ENCODE measurements at regions not wholly inside any gene's neighbourhood (a gene's known extent, or its start where the extent isn't known, plus 50 kb on each side); places are given as distances from the start of the nearest gene placed in this dataset.
A peak's percentile ranks its signal among the peaks of the same experiment; 100 is the strongest.

DNA sequence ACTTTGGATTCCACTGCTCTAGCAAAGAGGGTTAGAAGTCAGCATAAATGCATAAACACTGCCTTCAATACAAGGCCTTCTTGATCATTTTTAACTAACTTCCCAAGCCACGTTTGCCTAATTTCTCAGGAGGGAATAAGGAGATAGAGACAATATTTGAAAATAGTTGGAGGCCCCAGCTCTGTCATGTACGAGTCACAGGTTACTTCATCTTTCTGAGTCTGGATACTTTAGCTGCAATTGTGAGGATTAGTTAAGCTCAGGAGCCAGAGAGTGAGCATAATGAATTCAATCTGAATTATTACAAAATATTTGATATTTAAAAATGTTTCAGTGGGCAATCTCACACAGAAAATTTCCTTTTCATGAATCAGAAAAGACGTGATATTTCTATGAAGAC is 298.9 kb downstream of the SHOX2 start:
- DNase-seq (ENCODE audit: low spot score): peak; percentile 4

- DNase-seq (ENCODE audit: low spot score): no peak
Measured at GRCh38 chr3:157805538-157805937, 300.7 kb downstream of the SHOX2 start.

- DNase-seq (ENCODE audit: low spot score): no peak
Measured at GRCh38 chr3:157794771-157795170, 291.6 kb upstream of the VEPH1 start.

DNA sequence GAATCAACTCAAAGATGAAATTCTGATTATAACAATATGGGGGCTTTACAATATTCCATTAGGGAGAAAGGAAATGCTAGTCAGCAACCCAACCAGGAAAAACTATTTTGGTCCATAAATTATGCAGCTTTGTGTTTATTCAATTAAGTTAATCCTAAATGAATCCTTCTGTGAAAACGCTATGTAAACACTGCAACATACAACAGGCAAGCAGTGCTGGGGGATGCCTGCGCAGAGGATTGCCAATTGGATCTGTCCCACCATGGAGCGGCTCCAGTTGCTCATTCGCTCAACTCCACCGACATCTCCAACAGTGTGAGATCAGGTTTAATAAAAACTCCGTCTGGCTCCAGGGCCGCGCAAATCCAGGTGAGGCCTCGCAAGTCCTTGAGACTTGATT is 290.5 kb upstream of the VEPH1 start:
- no peak for DNase-seq (ENCODE audit: low spot score)

DNA sequence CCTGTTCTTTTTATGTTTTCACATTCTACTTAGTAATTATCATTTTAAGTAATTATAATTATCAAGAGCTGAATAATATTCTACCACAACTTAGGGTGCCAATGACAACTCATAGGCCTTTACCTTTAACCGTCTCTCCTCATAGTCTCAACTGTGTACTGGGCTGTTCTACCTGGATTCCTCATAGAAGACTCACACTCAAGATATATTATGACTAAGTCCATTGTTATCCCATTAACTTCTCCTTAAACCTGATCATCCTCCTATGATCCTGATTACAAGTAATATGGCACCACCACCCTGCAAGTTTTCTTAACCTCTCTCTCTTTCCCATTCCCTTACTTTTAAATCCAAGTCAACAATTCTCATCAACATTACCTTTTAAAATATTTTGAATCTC is 285.9 kb upstream of the VEPH1 start:
- DNase-seq (ENCODE audit: low spot score): no peak

- DNase-seq (ENCODE audit: low spot score): no peak
Measured at GRCh38 chr3:157786618-157787017, 283.4 kb upstream of the VEPH1 start.

- no peak for DNase-seq (ENCODE audit: low spot score)
Measured at GRCh38 chr3:157786211-157786610, 283.0 kb upstream of the VEPH1 start.

GRCh38 chr3:157785102-157785826 is 282.0 kb upstream of the VEPH1 start:
- peak; percentile 60 for DNase-seq (ENCODE audit: low spot score)

- no peak for DNase-seq (ENCODE audit: low spot score)
Measured at GRCh38 chr3:157782236-157782635, 279.0 kb upstream of the VEPH1 start.

DNA sequence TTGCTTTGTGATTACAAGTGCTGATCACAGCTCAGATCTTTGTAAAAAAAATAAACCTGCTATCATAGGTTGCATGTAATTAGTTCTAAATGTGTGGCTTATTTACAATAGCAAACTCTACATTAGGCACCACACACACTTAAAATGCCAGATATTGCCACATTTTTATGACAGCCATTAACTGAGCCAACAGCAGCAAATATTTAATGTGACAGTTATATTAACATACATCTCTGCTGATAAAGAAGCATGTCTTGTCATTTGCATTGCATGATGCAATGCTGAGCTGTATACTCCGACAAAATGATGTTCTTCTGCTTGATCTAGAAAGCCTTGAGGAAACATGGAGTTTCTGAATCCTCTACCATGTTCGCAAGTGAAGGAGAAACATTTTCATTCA is 273.6 kb upstream of the VEPH1 start:
- no peak for DNase-seq (ENCODE audit: low spot score)

GRCh38 chr3:157775446-157775845 is 272.2 kb upstream of the VEPH1 start:
- no peak for DNase-seq (ENCODE audit: low spot score)

DNA sequence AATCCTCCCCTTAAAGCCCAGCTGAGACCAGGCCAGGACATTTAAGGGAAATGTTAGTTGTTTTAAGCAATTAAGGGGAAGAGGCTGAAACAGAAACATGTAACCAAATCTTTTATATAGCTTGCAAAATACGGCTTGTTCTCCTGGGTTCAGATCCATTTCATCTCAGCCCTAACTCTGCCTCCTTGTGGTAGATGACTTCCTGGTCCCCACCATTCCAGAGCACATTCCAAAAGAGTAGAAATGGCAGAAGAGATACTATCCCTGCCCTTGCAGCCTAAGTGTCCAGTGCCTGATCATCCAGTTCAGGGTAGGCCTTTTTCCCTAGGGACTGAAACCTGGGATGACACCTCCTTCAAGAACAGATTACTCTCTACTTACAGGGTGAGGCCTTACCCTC is 266.2 kb upstream of the VEPH1 start:
- DNase-seq (ENCODE audit: low spot score): no peak

DNA sequence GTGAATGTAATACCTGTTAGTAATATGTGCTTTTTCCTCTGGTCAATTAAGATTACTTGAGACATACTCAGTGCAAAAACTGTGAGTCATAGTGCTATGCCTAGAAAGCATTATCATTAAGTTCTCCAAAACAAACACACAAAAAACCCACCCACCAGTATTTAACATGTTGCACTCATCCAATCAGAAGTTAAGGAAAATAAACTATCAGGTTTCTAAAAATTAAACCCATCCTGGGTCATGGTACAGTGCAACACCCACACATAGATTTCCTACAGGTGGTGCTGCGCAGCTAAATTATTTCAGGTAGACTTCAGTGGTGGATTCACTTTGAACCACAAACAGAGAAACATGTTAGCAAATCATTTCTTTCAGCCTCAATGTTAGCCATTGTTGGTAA is 264.4 kb upstream of the VEPH1 start:
- no peak for DNase-seq (ENCODE audit: low spot score)

- no peak for DNase-seq (ENCODE audit: low spot score)
Measured at GRCh38 chr3:157763644-157764043, 260.4 kb upstream of the VEPH1 start.

GRCh38 chr3:157759311-157759710 is 256.1 kb upstream of the VEPH1 start:
- no peak for DNase-seq (ENCODE audit: low spot score)

GRCh38 chr3:157755233-157755632 is 252.0 kb upstream of the VEPH1 start:
- no peak for DNase-seq (ENCODE audit: low spot score)

- no peak for DNase-seq (ENCODE audit: low spot score)
Measured at GRCh38 chr3:157754451-157754850, 251.2 kb upstream of the VEPH1 start.

DNA sequence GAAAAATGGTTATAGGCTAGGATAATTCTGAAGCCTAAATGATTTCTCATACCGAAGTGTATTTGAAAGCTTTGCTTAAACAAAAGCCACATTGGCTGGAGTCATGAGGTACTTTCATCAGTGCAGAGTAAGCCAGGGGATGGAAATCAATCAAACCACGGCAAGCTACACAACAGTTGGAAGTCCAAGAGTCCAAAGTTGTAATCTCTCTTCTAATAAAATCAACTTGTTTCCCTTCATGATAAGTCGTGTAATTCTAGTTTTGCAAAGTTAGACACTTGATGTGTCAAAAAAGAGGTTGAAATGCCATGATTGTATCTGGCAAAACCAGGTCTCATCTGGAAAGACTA is 250.5 kb upstream of the VEPH1 start:
- no peak for DNase-seq (ENCODE audit: low spot score)

DNA sequence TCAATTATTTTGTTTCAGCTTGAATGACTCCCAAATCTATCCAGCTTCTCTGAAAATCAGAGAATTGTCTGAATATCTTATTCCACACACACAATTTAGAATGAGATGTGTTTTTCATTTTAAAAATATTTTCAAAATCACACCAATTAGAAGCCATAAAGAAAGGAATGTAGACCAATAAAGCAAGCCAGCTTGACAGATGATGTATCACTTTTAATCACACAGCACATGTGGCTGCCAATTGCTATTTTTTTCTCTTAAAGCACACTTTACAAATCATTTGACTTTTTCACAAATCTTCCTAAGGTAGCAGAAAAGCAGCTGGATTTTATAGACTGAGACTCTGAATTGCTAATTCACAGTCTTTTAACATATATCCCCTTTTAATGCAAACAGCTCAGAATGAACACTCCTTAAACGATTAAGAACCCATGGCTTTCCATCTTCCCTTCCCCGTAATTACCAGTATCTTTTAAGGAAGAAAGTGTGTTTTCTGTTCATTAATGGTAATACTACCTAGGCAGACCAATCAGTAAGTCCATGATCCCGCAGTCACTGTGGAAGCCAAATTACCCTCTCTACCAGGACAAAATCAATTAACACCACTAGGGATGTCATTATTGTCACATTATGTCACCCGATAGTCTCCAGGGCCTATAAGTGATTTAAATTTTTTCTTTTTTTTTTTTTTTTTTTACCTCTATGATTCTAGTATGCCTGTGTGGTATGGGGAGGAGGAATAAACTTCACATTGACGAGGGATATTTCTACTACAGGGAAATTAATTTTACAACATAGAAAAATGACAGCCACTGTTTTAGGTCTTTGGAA is 250.0 kb upstream of the VEPH1 start:
- DNase-seq (ENCODE audit: low spot score): no peak

- no peak for DNase-seq (ENCODE audit: low spot score)
Measured at GRCh38 chr3:157752554-157752953, 249.3 kb upstream of the VEPH1 start.

- no peak for DNase-seq (ENCODE audit: low spot score)
Measured at GRCh38 chr3:157751386-157751785, 248.2 kb upstream of the VEPH1 start.

- DNase-seq (ENCODE audit: low spot score): no peak
Measured at GRCh38 chr3:157746391-157746790, 243.2 kb upstream of the VEPH1 start.

- DNase-seq (ENCODE audit: low spot score): no peak
Measured at GRCh38 chr3:157741607-157742006, 238.4 kb upstream of the VEPH1 start.

DNA sequence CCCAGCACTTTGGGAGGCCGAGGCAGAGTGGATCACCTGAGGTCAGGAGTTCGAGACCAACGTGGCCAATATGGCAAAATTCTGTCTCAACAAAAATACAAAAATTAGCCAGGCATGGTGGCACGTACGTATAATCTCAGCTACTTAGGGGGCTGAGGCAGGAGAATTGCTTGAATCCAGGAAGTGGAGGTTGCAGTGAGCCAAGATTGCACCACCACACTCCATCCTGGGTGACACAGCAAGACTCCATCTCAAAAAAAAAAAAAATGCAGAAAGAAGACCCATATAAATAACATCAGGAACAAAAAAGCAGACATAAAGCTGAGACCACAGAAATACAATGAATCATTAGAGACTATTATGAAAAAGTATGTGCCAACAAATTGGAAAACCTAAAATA is 235.2 kb upstream of the VEPH1 start:
- no peak for DNase-seq (ENCODE audit: low spot score)
